LNCaP clone FGC (cell line): ENCODE measurements at regions not wholly inside any gene's neighbourhood (a gene's known extent, or its start where the extent isn't known, plus 50 kb on each side); places are given as distances from the start of the nearest gene placed in this dataset.

ENCODE experiments used
- DNase-seq: peaks from one replicate; pipeline ENCODE4 v3.0.0-alpha.2; 2011; ENCODE audit warnings: low read depth
- H3K4me3 ChIP-seq: 2 replicates; pipeline ENCODE4 v1.5.1; 2011; ENCODE audit warnings: mild to moderate bottlenecking, low read depth, low read length, control low read depth
- TF ChIP-seq, protein P1 (sequence below): IDR thresholded peaks from 2 replicates; pipeline ENCODE4 v1.5.1; 2012; ENCODE audit warnings: mild to moderate bottlenecking; ENCODE audit not compliant: control insufficient read depth, insufficient read depth; ENCODE audit errors: extremely low read depth

DNA sequence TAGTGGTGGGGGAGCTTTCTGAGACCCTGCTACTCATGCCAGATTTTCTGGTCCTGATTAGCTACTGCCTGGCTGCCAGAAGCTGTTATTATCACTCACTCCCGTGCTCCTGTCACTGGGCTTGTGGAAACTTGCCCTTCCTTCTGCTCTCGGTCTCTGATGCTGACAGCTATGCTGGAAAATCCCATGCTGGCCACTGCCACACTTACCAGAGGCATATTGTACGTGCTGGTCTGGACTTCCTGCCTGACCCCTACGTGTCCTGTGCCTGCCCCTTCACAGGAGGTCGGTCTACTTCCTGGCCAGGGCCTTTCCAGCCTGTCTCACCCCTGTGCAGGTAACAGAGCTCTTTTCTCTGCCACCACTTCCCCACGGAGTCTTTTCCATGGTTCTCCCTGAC lies 149.4 kb upstream of the PLEKHG7 start:
- TF ChIP-seq, protein P1, sequence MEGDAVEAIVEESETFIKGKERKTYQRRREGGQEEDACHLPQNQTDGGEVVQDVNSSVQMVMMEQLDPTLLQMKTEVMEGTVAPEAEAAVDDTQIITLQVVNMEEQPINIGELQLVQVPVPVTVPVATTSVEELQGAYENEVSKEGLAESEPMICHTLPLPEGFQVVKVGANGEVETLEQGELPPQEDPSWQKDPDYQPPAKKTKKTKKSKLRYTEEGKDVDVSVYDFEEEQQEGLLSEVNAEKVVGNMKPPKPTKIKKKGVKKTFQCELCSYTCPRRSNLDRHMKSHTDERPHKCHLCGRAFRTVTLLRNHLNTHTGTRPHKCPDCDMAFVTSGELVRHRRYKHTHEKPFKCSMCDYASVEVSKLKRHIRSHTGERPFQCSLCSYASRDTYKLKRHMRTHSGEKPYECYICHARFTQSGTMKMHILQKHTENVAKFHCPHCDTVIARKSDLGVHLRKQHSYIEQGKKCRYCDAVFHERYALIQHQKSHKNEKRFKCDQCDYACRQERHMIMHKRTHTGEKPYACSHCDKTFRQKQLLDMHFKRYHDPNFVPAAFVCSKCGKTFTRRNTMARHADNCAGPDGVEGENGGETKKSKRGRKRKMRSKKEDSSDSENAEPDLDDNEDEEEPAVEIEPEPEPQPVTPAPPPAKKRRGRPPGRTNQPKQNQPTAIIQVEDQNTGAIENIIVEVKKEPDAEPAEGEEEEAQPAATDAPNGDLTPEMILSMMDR: no peak
- H3K4me3 ChIP-seq: no peak overlapping the region
- DNase-seq: no peak

DNA sequence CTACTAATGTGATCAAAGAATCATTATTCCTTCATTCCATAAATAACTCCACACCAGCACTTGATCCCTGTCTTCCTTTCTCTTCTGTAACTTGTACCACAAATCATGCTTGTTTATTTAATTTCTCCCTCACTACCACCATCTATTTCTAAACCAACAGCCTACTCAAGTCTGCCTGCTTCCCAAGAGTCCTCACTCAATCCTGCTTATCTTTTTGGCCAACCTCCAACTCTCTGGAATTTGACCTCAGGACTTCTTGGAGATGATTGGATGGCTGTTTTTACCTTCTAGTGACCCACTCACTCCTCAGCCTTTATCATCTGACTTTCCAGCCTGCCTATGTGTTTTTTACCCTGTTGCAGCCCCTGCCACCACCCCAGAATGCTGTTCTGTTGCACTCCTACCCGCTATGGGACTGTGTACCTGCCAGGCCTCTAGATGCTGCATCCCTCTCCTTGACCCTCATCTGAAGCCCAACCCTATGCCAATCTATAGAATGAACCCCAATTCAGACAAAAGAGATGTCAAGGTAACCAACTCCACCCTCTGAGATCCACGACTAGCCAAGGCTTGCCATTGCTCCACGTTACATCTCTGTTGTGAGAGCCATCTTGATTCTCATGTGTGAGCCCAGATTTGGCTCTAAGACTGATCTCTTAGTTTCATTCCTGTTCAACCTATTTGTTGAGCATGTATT lies 150.2 kb upstream of the PLEKHG7 start:
- TF ChIP-seq, protein P1: no peak
- DNase-seq: no peak
- no peak overlapping the region for H3K4me3 ChIP-seq

DNA sequence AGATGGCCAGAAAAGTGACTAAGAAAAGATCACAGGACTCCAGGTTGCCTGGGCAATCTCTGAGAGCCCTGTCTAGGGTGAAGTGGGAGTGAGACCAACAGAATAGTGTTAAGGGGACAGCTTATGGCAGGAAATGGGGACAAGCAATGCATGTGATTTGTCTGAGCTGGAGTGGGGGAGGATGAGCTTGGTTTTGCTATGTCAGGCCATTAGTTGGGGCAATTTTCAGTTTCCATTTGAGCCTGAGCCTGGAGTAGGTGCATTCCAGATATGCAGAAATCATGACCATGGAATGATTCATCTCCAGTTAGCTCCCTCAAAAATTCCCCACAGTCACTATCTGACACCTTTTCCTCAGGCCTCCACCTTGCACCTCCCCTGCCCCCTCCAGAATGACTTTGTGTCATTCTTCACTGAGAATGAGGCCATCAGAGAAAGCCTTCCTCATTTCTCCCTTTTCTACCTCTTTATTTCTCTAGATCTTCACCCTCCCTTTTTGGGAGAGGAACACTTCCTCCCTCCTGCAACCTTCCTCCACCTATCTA lies 150.9 kb upstream of the PLEKHG7 start:
- H3K4me3 ChIP-seq: no peak overlapping the region
- DNase-seq: no peak
- TF ChIP-seq, protein P1: no peak

DNA sequence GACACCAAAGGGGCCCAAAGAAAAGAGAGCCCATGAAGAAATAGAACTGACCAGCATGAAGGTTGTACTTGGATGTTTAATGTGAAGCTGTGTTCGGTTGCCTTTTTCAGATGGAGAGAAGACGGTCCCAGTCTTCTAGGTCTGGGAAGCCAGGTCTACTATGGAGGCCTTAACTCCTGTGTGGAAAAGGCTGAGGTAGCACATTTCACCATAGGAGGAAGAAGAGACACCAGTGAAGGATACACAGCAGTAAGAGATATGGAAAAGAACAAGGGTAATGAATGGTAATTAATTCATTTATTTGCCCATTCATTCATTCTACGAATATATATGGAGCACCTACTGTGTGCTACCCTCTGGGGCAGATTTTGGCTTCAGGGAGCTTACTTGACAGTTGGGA lies 151.6 kb upstream of the PLEKHG7 start:
- DNase-seq: no peak
- H3K4me3 ChIP-seq: no peak overlapping the region
- TF ChIP-seq, protein P1: no peak

DNA sequence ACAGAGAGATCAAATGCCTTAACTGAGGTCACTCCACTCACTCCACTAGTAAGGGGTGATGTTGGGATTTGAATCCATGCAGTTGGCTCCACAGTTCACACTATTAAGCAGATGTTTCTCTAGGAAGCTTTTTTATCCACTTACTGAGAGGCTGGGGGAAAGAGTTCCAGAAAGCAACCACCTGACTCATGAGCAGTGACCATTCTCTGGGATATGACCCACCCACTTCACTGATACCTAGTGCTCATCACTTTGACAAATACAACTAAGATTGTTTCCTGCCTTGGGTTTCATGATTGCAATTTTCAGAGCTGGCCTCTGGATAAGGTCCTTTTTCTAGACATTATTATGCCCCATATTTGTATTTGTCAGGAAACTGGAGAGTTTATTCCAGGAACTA lies 152.1 kb upstream of the PLEKHG7 start:
- TF ChIP-seq, protein P1: no peak
- H3K4me3 ChIP-seq: no peak overlapping the region
- DNase-seq: no peak

DNA sequence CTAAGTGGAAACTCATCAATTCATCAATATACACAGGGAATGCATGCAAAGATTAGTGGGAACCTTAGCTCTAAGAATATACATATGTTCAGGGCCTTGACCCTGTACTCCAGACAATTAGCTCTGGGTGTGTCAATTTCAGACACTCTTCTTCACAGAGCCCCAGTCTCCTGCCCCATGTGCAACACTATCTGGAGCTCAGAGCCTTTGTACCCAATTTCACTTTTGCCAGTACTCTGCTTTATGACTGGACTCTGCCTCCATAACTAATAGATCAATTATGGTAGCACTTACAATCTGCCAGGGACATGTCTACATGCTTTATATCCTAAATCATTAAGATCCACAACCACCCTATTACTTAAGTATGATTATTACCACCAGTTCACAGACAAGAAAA lies 152.5 kb upstream of the PLEKHG7 start:
- TF ChIP-seq, protein P1: no peak
- no peak overlapping the region for H3K4me3 ChIP-seq

DNA sequence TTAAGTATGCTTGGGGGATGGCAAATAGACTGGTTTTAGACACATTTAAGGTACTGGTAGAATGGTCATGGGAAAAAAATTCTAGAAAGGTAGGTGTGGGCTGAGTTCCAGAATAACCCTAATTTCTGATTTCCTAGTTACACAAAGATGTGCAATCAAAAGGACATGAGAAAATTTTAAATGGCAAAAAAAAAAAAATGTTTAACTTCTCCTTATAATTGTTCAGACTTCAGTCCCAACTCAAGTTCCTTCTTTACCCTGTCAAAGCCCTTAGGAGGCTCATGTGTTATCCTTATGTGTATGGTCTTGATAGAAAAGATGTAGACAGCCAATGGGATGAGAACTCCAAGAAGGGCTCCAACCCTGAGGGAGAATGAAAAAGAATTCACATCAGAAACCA lies 153.3 kb upstream of the PLEKHG7 start:
- no peak overlapping the region for H3K4me3 ChIP-seq
- TF ChIP-seq, protein P1: no peak
- no peak for DNase-seq

More for the DNA sequence above, 152.5 kb upstream of the PLEKHG7 start:
- no peak for DNase-seq
